ENCODE measurements at regions not wholly inside any gene's neighbourhood (a gene's known extent, or its start where the extent isn't known, plus 50 kb on each side); places are given as distances from the start of the nearest gene placed in this dataset.
"Not testable (repeated sequence)": the region's sequence is repeated elsewhere in the genome, so short reads cannot be mapped to it uniquely, and the experiment has no call there.

GRCh38 chr4:27978427-27979109 is 1117.9 kb downstream of the STIM2 start:
- not testable (repeated sequence) for TF ChIP-seq CTCF (IDR thresholded peaks at IDR 0.05); ZFX (IDR thresholded peaks at IDR 0.05; ENCODE audit: borderline replicate concordance)
